Bronchial epithelial cell (primary cell): ENCODE measurements at regions not wholly inside any gene's neighbourhood (a gene's known extent, or its start where the extent isn't known, plus 50 kb on each side); places are given as distances from the start of the nearest gene placed in this dataset.
"Not testable (repeated sequence)": the region's sequence is repeated elsewhere in the genome, so short reads cannot be mapped to it uniquely, and the experiment has no call there.

Experiments
- DNase-seq: peaks from one replicate; pipeline ENCODE4 v3.0.0-alpha.2; 2010; ENCODE audit warnings: low read depth
- FAIRE-seq: peaks from 2 replicates; lab custom pipeline; 2011; peaks lifted over from hg19 to GRCh38; lab: Jason Lieb, UNC
- H3K27me3 ChIP-seq: 2 replicates; pipeline ENCODE4 v1.5.1; 2011; ENCODE audit warnings: low read length; ENCODE audit not compliant: control insufficient read depth, insufficient read depth
- H3K36me3 ChIP-seq: 2 replicates; pipeline ENCODE4 v1.5.1; 2011; ENCODE audit warnings: low read length; ENCODE audit not compliant: control insufficient read depth, insufficient read depth
- H3K4me3 ChIP-seq: 2 replicates; pipeline ENCODE4 v1.5.1; 2011; ENCODE audit warnings: mild to moderate bottlenecking, low read depth, low read length, control low read depth
- CTCF ChIP-seq: IDR thresholded peaks from 2 replicates; pipeline ENCODE4 v1.5.1; 2011; ENCODE audit warnings: mild to moderate bottlenecking, moderate library complexity, low read length, control low read depth, inconsistent platforms; ENCODE audit not compliant: insufficient read depth, severe bottlenecking

- TF ChIP-seq CTCF = no peak
- H3K27me3 ChIP-seq = no peaks in the 10 kb centered on the region
- no peak for FAIRE-seq
- peak; percentile 2 for DNase-seq
- H3K36me3 ChIP-seq = no peaks in the 10 kb centered on the region
- H3K4me3 ChIP-seq = no peak overlapping the region
Measured at GRCh38 chr1:188642704-188643103, 1814.0 kb downstream of the PLA2G4A start.

- no peak for DNase-seq
- no peaks in the 10 kb centered on the region for H3K27me3 ChIP-seq
- no peak overlapping the region for H3K4me3 ChIP-seq
- FAIRE-seq = no peak
- no peak for TF ChIP-seq CTCF
- H3K36me3 ChIP-seq = no peaks in the 10 kb centered on the region
Measured at GRCh38 chr1:188652678-188653077, 1823.9 kb downstream of the PLA2G4A start.

- H3K4me3 ChIP-seq, H3K36me3 ChIP-seq, H3K27me3 ChIP-seq, DNase-seq, FAIRE-seq: not testable (repeated sequence)
Measured at GRCh38 chr1:188655966-188656365, 1821.7 kb downstream of the BRINP3 start.

GRCh38 chr1:188660572-188660971, 1817.1 kb downstream of the BRINP3 start:
- H3K36me3 ChIP-seq = no peaks in the 10 kb centered on the region
- H3K4me3 ChIP-seq = no peak overlapping the region
- H3K27me3 ChIP-seq = no peaks in the 10 kb centered on the region
- no peak for FAIRE-seq
- no peak for TF ChIP-seq CTCF
- DNase-seq = no peak

- no peak for TF ChIP-seq CTCF
- DNase-seq (no peak), FAIRE-seq (no peak)
- Histone ChIP-seq H3K27me3 (no peaks in the 10 kb centered on the region), H3K36me3 (no peaks in the 10 kb centered on the region), H3K4me3 (no peak overlapping the region)
Measured at GRCh38 chr1:188665477-188665876, 1812.2 kb downstream of the BRINP3 start.

- peak; percentile 9 for TF ChIP-seq CTCF
- Histone ChIP-seq H3K36me3 (no peaks in the 10 kb centered on the region), H3K27me3 (no peaks in the 10 kb centered on the region), H3K4me3 (no peak overlapping the region)
- no peak for DNase-seq
- no peak for FAIRE-seq
Measured at GRCh38 chr1:188668083-188668482, 1809.6 kb downstream of the BRINP3 start.
